H9 (cell line): ENCODE measurements at regions not wholly inside any gene's neighbourhood (a gene's known extent, or its start where the extent isn't known, plus 50 kb on each side); places are given as distances from the start of the nearest gene placed in this dataset.

Source experiments
- DNase-seq: peaks from one replicate; pipeline ENCODE4 v3.0.0-alpha.2; 2017
- H2AFZ ChIP-seq: one replicate; pipeline ENCODE4 v1.6.1; 2013; ENCODE audit warnings: mild to moderate bottlenecking, low read length, control low read depth, moderate library complexity
- H2AK5ac ChIP-seq: 2 replicates; pipeline ENCODE4 v1.6.1; 2013; ENCODE audit warnings: low read length, control low read depth, mixed read lengths; ENCODE audit not compliant: insufficient read length
- H2BK120ac ChIP-seq: one replicate; pipeline ENCODE4 v1.6.1; 2013; ENCODE audit warnings: low read depth, mild to moderate bottlenecking, low read length, control low read depth, inconsistent platforms; ENCODE audit not compliant: poor library complexity, severe bottlenecking
- H2BK12ac ChIP-seq: 2 replicates; pipeline ENCODE4 v1.6.1; 2013; ENCODE audit warnings: low read length, control low read depth, mixed read lengths, low read depth; ENCODE audit not compliant: insufficient read length
- H2BK15ac ChIP-seq: 2 replicates; pipeline ENCODE4 v1.6.1; 2013; ENCODE audit warnings: low read depth, low read length, control low read depth
- H2BK20ac ChIP-seq: one replicate; pipeline ENCODE4 v1.6.1; 2013; ENCODE audit warnings: low read depth, mild to moderate bottlenecking, low read length, control low read depth, inconsistent platforms; ENCODE audit not compliant: poor library complexity, severe bottlenecking
- H2BK5ac ChIP-seq: 2 replicates; pipeline ENCODE4 v1.6.1; 2013; ENCODE audit warnings: low read length, control low read depth, mixed read lengths; ENCODE audit not compliant: insufficient read length
- H3K14ac ChIP-seq: 2 replicates; pipeline ENCODE4 v1.6.1; 2013; ENCODE audit warnings: low read length, control low read depth; ENCODE audit not compliant: insufficient read depth
- H3K18ac ChIP-seq: 2 replicates; pipeline ENCODE4 v1.6.1; 2013; ENCODE audit warnings: low read depth, mild to moderate bottlenecking, mixed read lengths, low read length, control low read depth; ENCODE audit not compliant: insufficient read length
- H3K23ac ChIP-seq: 2 replicates; pipeline ENCODE4 v1.6.1; 2013; ENCODE audit warnings: low read length, control low read depth, mixed read lengths, low read depth; ENCODE audit not compliant: insufficient read length
- H3K23me2 ChIP-seq: 2 replicates; pipeline ENCODE4 v1.6.1; 2013; ENCODE audit warnings: low read depth, mild to moderate bottlenecking, mixed read lengths, low read length, control low read depth; ENCODE audit not compliant: insufficient read length, poor library complexity, severe bottlenecking
- H3K27ac ChIP-seq: 2 replicates; pipeline ENCODE4 v1.5.1; 2013; ENCODE audit warnings: low read length, control low read depth, mixed read lengths, low read depth; ENCODE audit not compliant: insufficient read length
- H3K27me3 ChIP-seq: 2 replicates; pipeline ENCODE4 v1.6.1; 2013; ENCODE audit warnings: low read length, control low read depth, inconsistent platforms; ENCODE audit not compliant: insufficient read depth
- H3K4ac ChIP-seq: 2 replicates; pipeline ENCODE4 v1.6.1; 2013; ENCODE audit warnings: low read depth, mild to moderate bottlenecking, control low read depth, inconsistent platforms, low read length, moderate library complexity
- H3K4me1 ChIP-seq: 2 replicates; pipeline ENCODE4 v1.6.1; 2013; ENCODE audit warnings: low read length, control low read depth, inconsistent platforms; ENCODE audit not compliant: insufficient read depth
- H3K4me2 ChIP-seq: 2 replicates; pipeline ENCODE4 v1.6.1; 2013; ENCODE audit warnings: low read length, control low read depth, mixed read lengths; ENCODE audit not compliant: insufficient read length, insufficient read depth
- H3K56ac ChIP-seq: 2 replicates; pipeline ENCODE4 v1.6.1; 2013; ENCODE audit warnings: low read depth, mild to moderate bottlenecking, mixed read lengths, low read length, control low read depth; ENCODE audit not compliant: insufficient read length
- H3K79me1 ChIP-seq: 2 replicates; pipeline ENCODE4 v1.6.1; 2013; ENCODE audit warnings: low read depth, mild to moderate bottlenecking, moderate library complexity, low read length, control low read depth, inconsistent platforms; ENCODE audit not compliant: insufficient read depth, poor library complexity, severe bottlenecking
- H3K79me2 ChIP-seq: 2 replicates; pipeline ENCODE4 v1.6.1; 2013; ENCODE audit warnings: low read length, control low read depth, inconsistent platforms; ENCODE audit not compliant: insufficient read depth
- H3K9ac ChIP-seq: 2 replicates; pipeline ENCODE4 v1.6.1; 2013; ENCODE audit warnings: low read length, control low read depth, mixed read lengths; ENCODE audit not compliant: insufficient read length; ENCODE audit errors: extremely low read depth
- H3K9me3 ChIP-seq: one replicate; pipeline ENCODE4 v1.6.1; 2013; ENCODE audit warnings: low read depth, low read length, inconsistent platforms; ENCODE audit not compliant: control insufficient read depth
- H3T11ph ChIP-seq: one replicate; pipeline ENCODE4 v1.6.1; 2013; ENCODE audit warnings: mild to moderate bottlenecking, low read length, control low read depth, inconsistent platforms
- H4K20me1 ChIP-seq: one replicate; pipeline ENCODE4 v1.6.1; 2013; ENCODE audit not compliant: control insufficient read depth, insufficient read length, insufficient read depth
- H4K5ac ChIP-seq: 2 replicates; pipeline ENCODE4 v1.6.1; 2013; ENCODE audit warnings: low read depth, mild to moderate bottlenecking, mixed read lengths, low read length, control low read depth; ENCODE audit not compliant: insufficient read length
- H4K8ac ChIP-seq: replicated peaks from 2 replicates; pipeline ENCODE4 v1.6.1; 2013; ENCODE audit warnings: low read length, control low read depth, mixed read lengths, low read depth; ENCODE audit not compliant: insufficient read length
- H4K91ac ChIP-seq: 2 replicates; pipeline ENCODE4 v1.6.1; 2013; ENCODE audit warnings: low read depth, mild to moderate bottlenecking, moderate library complexity, mixed read lengths, low read length, control low read depth; ENCODE audit not compliant: insufficient read length
- H3K27ac Mint-ChIP-seq, 3 experiments: 2 replicates in 2 of 3; 3 replicates in 1 of 3; pipeline ENCODE4 v1.8.0; 2020 to 2021; ENCODE audit warnings: mixed read lengths in 3 of 3, mild to moderate bottlenecking in 1 of 3, moderate library complexity in 1 of 3
- H3K27me3 Mint-ChIP-seq: 2 replicates; pipeline ENCODE4 v1.8.0; 2021; ENCODE audit warnings: low read depth, mild to moderate bottlenecking, moderate library complexity, mixed read lengths
- H3K36me3 Mint-ChIP-seq, 3 experiments: 2 replicates in 2 of 3; 3 replicates in 1 of 3; pipeline ENCODE4 v1.8.0; 2020 to 2021; ENCODE audit warnings: low read depth in 3 of 3, mixed read lengths in 3 of 3; ENCODE audit not compliant: insufficient read depth in 1 of 3
- H3K4me1 Mint-ChIP-seq, 2 experiments: 2 replicates each; pipeline ENCODE4 v1.8.0; 2020; ENCODE audit warnings: mixed read lengths in 2 of 2
- H3K4me3 Mint-ChIP-seq, 2 experiments: 2 replicates in 1 of 2; 3 replicates in 1 of 2; pipeline ENCODE4 v1.8.0; 2020 to 2021; ENCODE audit warnings: mild to moderate bottlenecking in 2 of 2, mixed read lengths in 2 of 2, moderate library complexity in 1 of 2
- H3K9me3 Mint-ChIP-seq, 2 experiments: 2 replicates in 1 of 2; 3 replicates in 1 of 2; pipeline ENCODE4 v1.8.0; 2020; ENCODE audit warnings: mild to moderate bottlenecking in 2 of 2, mixed read lengths in 2 of 2, moderate library complexity in 1 of 2
- CTCF ChIP-seq: fragments of 200-600 bp; sonication (generic); conservative IDR thresholded peaks from 3 replicates; pipeline ENCODE4 v1.8.0; 2021; ENCODE audit warnings: antibody characterized with exemption, mild to moderate bottlenecking
- WGBS: extraction: QIAGEN DNeasy Blood & Tissue Kit; methylation state at CpG from one replicate; pipeline ENCODE4 v1.1.7; 2013; ENCODE audit warnings: missing lambda C conversion rate, low lambda C conversion rate, mixed read lengths; ENCODE audit not compliant: insufficient read length; ENCODE audit errors: extremely low coverage; 5-methylcytosine and 5-hydroxymethylcytosine counted together

- Histone ChIP-seq H3K23ac (no peak overlapping the region), H2AK5ac (no peak overlapping the region), H2AFZ (no peak overlapping the region), H3K23me2 (no peaks in the 10 kb centered on the region), H3K9me3 (no peaks in the 10 kb centered on the region), H4K5ac (no peak overlapping the region), H3K14ac (no peak overlapping the region), H3K18ac (no peak overlapping the region), H3K27ac (no peak overlapping the region), H2BK12ac (no peak overlapping the region), H3K4me1 (no peaks in the 10 kb centered on the region), H4K91ac (no peak overlapping the region), H4K8ac (no peak overlapping the region), H3K9ac (no peak overlapping the region), H3K4ac (no peak overlapping the region), H2BK20ac (no peak overlapping the region), H3K4me2 (no peak overlapping the region), H3K27me3 (no peaks in the 10 kb centered on the region), H4K20me1 (no peaks in the 10 kb centered on the region), H3T11ph (no peak overlapping the region), H3K79me2 (no peaks in the 10 kb centered on the region), H3K56ac (no peak overlapping the region), H2BK5ac (no peak overlapping the region), H3K79me1 (no peaks in the 10 kb centered on the region), H2BK120ac (no peak overlapping the region), H2BK15ac (no peak overlapping the region)
- DNase-seq: no peak
- Mint-ChIP-seq H3K36me3 (no peaks in the 10 kb centered on the region; a peak in 1 of 7 replicates), H3K9me3 (no peaks in the 10 kb centered on the region), H3K27ac (no peak overlapping the region), H3K27me3 (no peaks in the 10 kb centered on the region), H3K4me3 (no peak overlapping the region), H3K4me1 (no peaks in the 10 kb centered on the region)
- no peak for TF ChIP-seq CTCF
- no CpG with 5 or more reads among the region's 2 CpGs for WGBS
Observed at GRCh38 chr7:23907012-23907411, 197.0 kb downstream of the STK31 start.
